ENCODE measurements at regions not wholly inside any gene's neighbourhood (a gene's known extent, or its start where the extent isn't known, plus 50 kb on each side); places are given as distances from the start of the nearest gene placed in this dataset.

- Histone ChIP-seq H3K9me1 (ENCODE audit: control insufficient read depth, extremely low read depth, insufficient read depth, low read length) (no peaks in the 10 kb centered on the region), H3K36me3 (ENCODE audit: control insufficient read depth in 2 of 2, extremely low read depth in 1 of 2, insufficient read depth in 2 of 2, low read length in 2 of 2) (no peaks in the 10 kb centered on the region), H3K4me1 (ENCODE audit: control insufficient read depth, extremely low read depth, insufficient read depth, low read length) (no peaks in the 10 kb centered on the region), H2AFZ (ENCODE audit: control insufficient read depth, low read length) (no peak overlapping the region), H3K27ac (ENCODE audit: control insufficient read depth, insufficient read depth, low read length) (no peak overlapping the region), H3K9me3 (ENCODE audit: control insufficient read depth, low read depth, low read length) (no peaks in the 10 kb centered on the region), H3K4me2 (ENCODE audit: control insufficient read depth, extremely low read depth, insufficient read depth, low read depth, low read length) (no peak overlapping the region), H3K9ac (ENCODE audit: control insufficient read depth, extremely low read depth, insufficient read depth, low read length) (no peak overlapping the region), H3K27me3 (ENCODE audit: control insufficient read depth, extremely low read depth, insufficient read depth, low read length) (no peaks in the 10 kb centered on the region), H4K20me1 (ENCODE audit: control insufficient read depth, extremely low read depth, insufficient read depth, low read length) (no peaks in the 10 kb centered on the region), H3K79me2 (ENCODE audit: control insufficient read depth, insufficient read depth, low read length) (no peaks in the 10 kb centered on the region), H3K4me3 (ENCODE audit: control insufficient read depth in 2 of 3, extremely low read depth in 1 of 3, insufficient read depth in 2 of 3, low read depth in 1 of 3, low read length in 3 of 3) (no peak overlapping the region)
- no peak for TF ChIP-seq CTCF (optimal IDR thresholded peaks at IDR 0.05 in 1 of 3, IDR thresholded peaks at IDR 0.05 in 1 of 3, conservative IDR thresholded peaks at IDR 0.05 in 1 of 3; ENCODE audit: extremely low read depth in 1 of 3, insufficient read depth in 2 of 3, low read length in 3 of 3)
- TF ChIP-seq EZH2 (IDR thresholded peaks at IDR 0.05; ENCODE audit: low read length), result no peak
- FAIRE-seq, result no peak
- dilution Hi-C loops (cut with MboI; ENCODE audit: extremely low pct_ligation_motif_present, low sequenced_read_pairs), result no loop called here
- DNase-seq (ENCODE audit: low read depth, low spot score), result no peak
Measured at GRCh38 chrX:99750721-99751120, 659.4 kb downstream of the PCDH19 start.

DNA sequence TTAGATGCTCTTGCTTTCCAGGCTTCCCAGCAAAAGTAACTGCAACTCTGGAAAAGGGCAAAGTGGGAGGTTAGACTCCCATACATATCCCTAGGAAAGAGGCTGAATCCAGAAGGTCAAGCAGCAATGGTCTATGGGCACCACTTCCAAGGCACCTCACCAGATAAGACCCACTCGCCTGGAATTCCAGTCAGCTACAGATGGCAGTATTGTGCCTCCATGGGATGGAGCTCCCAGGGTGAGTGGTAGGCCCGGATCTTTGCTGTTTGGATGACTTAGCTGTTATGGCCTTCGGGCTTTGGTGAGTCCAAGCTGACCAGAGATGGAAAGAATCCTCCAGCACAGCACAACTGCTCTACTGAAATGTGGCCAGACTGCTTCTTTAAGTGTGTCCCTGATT lies 688.0 kb downstream of the PCDH19 start:
- DNase-seq (ENCODE audit: low read depth, low spot score) (no peak), FAIRE-seq (no peak)
- Histone ChIP-seq H3K9ac (ENCODE audit: control insufficient read depth, extremely low read depth, insufficient read depth, low read length) (no peak overlapping the region), H3K27ac (ENCODE audit: control insufficient read depth, insufficient read depth, low read length) (no peak overlapping the region), H2AFZ (ENCODE audit: control insufficient read depth, low read length) (no peak overlapping the region), H3K27me3 (ENCODE audit: control insufficient read depth, extremely low read depth, insufficient read depth, low read length) (no peaks in the 10 kb centered on the region), H4K20me1 (ENCODE audit: control insufficient read depth, extremely low read depth, insufficient read depth, low read length) (no peaks in the 10 kb centered on the region), H3K4me1 (ENCODE audit: control insufficient read depth, extremely low read depth, insufficient read depth, low read length) (no peaks in the 10 kb centered on the region), H3K9me3 (ENCODE audit: control insufficient read depth, low read depth, low read length) (peaks cover 2% of the 10 kb centered on the region), H3K79me2 (ENCODE audit: control insufficient read depth, insufficient read depth, low read length) (no peaks in the 10 kb centered on the region), H3K36me3 (ENCODE audit: control insufficient read depth in 2 of 2, extremely low read depth in 1 of 2, insufficient read depth in 2 of 2, low read length in 2 of 2) (no peaks in the 10 kb centered on the region), H3K4me2 (ENCODE audit: control insufficient read depth, extremely low read depth, insufficient read depth, low read depth, low read length) (no peak overlapping the region), H3K9me1 (ENCODE audit: control insufficient read depth, extremely low read depth, insufficient read depth, low read length) (no peaks in the 10 kb centered on the region), H3K4me3 (ENCODE audit: control insufficient read depth in 2 of 3, extremely low read depth in 1 of 3, insufficient read depth in 2 of 3, low read depth in 1 of 3, low read length in 3 of 3) (no peak overlapping the region)
- dilution Hi-C loops (cut with MboI; ENCODE audit: extremely low pct_ligation_motif_present, low sequenced_read_pairs), result no loop called here
- TF ChIP-seq CTCF (optimal IDR thresholded peaks at IDR 0.05 in 1 of 3, IDR thresholded peaks at IDR 0.05 in 1 of 3, conservative IDR thresholded peaks at IDR 0.05 in 1 of 3; ENCODE audit: extremely low read depth in 1 of 3, insufficient read depth in 2 of 3, low read length in 3 of 3), result no peak
- TF ChIP-seq EZH2 (IDR thresholded peaks at IDR 0.05; ENCODE audit: low read length), result no peak

Data from keratinocyte (primary cell).